ENCODE measurements at regions not wholly inside any gene's neighbourhood (a gene's known extent, or its start where the extent isn't known, plus 50 kb on each side); places are given as distances from the start of the nearest gene placed in this dataset.

- Histone ChIP-seq H3K27ac (ENCODE audit: insufficient read depth, low read depth, low read length) (no peak overlapping the region), H3K9ac (replicated peaks; ENCODE audit: extremely low read depth, insufficient read depth, low read length) (no peak overlapping the region), H3K4me1 (ENCODE audit: control insufficient read depth, extremely low read depth, insufficient read depth, low read length) (no peaks in the 10 kb centered on the region), H4K20me1 (replicated peaks; ENCODE audit: control insufficient read depth, extremely low read depth, insufficient read depth, low read length) (no peaks in the 10 kb centered on the region), H3K79me2 (ENCODE audit: control insufficient read depth, insufficient read depth, low read length) (no peaks in the 10 kb centered on the region), H2AFZ (ENCODE audit: low read depth, low read length) (no peak overlapping the region), H3K36me3 (ENCODE audit: control insufficient read depth in 2 of 2, extremely low read depth in 1 of 2, insufficient read depth in 2 of 2, low read length in 2 of 2) (no peaks in the 10 kb centered on the region), H3K9me3 (replicated peaks; ENCODE audit: control insufficient read depth, insufficient read depth, low read length) (no peaks in the 10 kb centered on the region), H3K9me1 (replicated peaks; ENCODE audit: control insufficient read depth, extremely low read depth, insufficient read depth, low read length) (no peaks in the 10 kb centered on the region), H3K27me3 (ENCODE audit: control insufficient read depth in 2 of 2, insufficient read depth in 2 of 2, low read length in 2 of 2) (no peaks in the 10 kb centered on the region), H3K4me3 (replicated peaks in 1 of 3; ENCODE audit: insufficient read depth in 1 of 3, low read depth in 1 of 3, low read length in 3 of 3) (no peak overlapping the region), H3K4me2 (ENCODE audit: insufficient read depth, low read length) (no peak overlapping the region)
- no peak for TF ChIP-seq POLR2A (IDR thresholded peaks at IDR 0.05; ENCODE audit: low read depth, low read length)
- TF ChIP-seq POLR2AphosphoS5 (IDR thresholded peaks at IDR 0.05; ENCODE audit: insufficient read depth, low read depth, low read length), result no peak
- TF ChIP-seq, protein P1, sequence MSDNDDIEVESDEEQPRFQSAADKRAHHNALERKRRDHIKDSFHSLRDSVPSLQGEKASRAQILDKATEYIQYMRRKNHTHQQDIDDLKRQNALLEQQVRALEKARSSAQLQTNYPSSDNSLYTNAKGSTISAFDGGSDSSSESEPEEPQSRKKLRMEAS (IDR thresholded peaks at IDR 0.05; ENCODE audit: insufficient read depth, insufficient read length), result no peak
- no peak for TF ChIP-seq JUN (IDR thresholded peaks at IDR 0.05; ENCODE audit: borderline replicate concordance, insufficient read depth, insufficient read length, low read depth)
- no peak for TF ChIP-seq FOS (IDR thresholded peaks at IDR 0.05; ENCODE audit: borderline replicate concordance, insufficient read depth, low read length)
- TF ChIP-seq MYC (IDR thresholded peaks at IDR 0.05; ENCODE audit: low read depth, low read length), result no peak
- DNase-seq (ENCODE audit: low read depth, low spot score), result no peak
- FAIRE-seq, result no peak
- BruUV-seq (replicated peaks), result no TSS peak
- dilution Hi-C loops (cut with MboI; ENCODE audit: extremely low pct_ligation_motif_present, low sequenced_read_pairs), result no loop called here
- ChIA-PET CTCF (no interaction called here), POLR2A (no interaction called here)
- intact Hi-C loops (cut with micrococcal nuclease), result no loop called here
These were observed 119.9 kb upstream of the MGAT4C start for GRCh38 chr12:86376052-86376451.

DNA sequence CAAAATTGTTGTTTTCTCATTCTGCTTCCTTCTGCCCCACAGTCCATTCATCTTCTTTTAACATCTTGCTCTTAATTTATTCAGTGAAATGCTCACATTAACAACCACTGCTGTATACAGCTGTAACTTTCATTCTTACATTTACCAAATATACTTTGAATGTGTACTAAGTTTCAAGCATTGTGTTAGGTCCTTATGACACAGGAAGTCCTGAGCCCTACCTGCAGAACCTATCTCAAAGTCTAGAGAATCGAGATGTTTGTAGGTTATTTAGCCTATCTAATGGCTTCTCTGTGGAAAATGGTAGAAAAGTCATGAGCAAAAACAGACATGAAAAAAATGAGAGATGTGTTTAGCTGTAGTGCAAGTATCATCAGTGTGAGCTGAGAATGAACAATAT lies 117.6 kb upstream of the MGAT4C start:
- Histone ChIP-seq H3K9me3 (replicated peaks; ENCODE audit: control insufficient read depth, insufficient read depth, low read length) (no peaks in the 10 kb centered on the region), H3K27me3 (ENCODE audit: control insufficient read depth in 2 of 2, insufficient read depth in 2 of 2, low read length in 2 of 2) (no peaks in the 10 kb centered on the region), H3K4me2 (ENCODE audit: insufficient read depth, low read length) (no peak overlapping the region), H3K9ac (replicated peaks; ENCODE audit: extremely low read depth, insufficient read depth, low read length) (no peak overlapping the region), H3K4me3 (replicated peaks in 1 of 3; ENCODE audit: insufficient read depth in 1 of 3, low read depth in 1 of 3, low read length in 3 of 3) (no peak overlapping the region), H3K79me2 (ENCODE audit: control insufficient read depth, insufficient read depth, low read length) (no peaks in the 10 kb centered on the region), H2AFZ (ENCODE audit: low read depth, low read length) (no peak overlapping the region), H4K20me1 (replicated peaks; ENCODE audit: control insufficient read depth, extremely low read depth, insufficient read depth, low read length) (no peaks in the 10 kb centered on the region), H3K4me1 (ENCODE audit: control insufficient read depth, extremely low read depth, insufficient read depth, low read length) (peaks cover 12% of the 10 kb centered on the region), H3K36me3 (ENCODE audit: control insufficient read depth in 2 of 2, extremely low read depth in 1 of 2, insufficient read depth in 2 of 2, low read length in 2 of 2) (no peaks in the 10 kb centered on the region), H3K27ac (ENCODE audit: insufficient read depth, low read depth, low read length) (no peak overlapping the region), H3K9me1 (replicated peaks; ENCODE audit: control insufficient read depth, extremely low read depth, insufficient read depth, low read length) (no peaks in the 10 kb centered on the region)
- FAIRE-seq (no peak), DNase-seq (ENCODE audit: low read depth, low spot score) (no peak)
- TF ChIP-seq FOS (IDR thresholded peaks at IDR 0.05; ENCODE audit: borderline replicate concordance, insufficient read depth, low read length) (no peak), JUN (IDR thresholded peaks at IDR 0.05; ENCODE audit: borderline replicate concordance, insufficient read depth, insufficient read length, low read depth) (no peak), EZH2 (IDR thresholded peaks at IDR 0.05; ENCODE audit: borderline replicate concordance, low read depth, low read length, severe bottlenecking) (no peak), GATA2 (IDR thresholded peaks at IDR 0.05; ENCODE audit: insufficient read depth, insufficient read length, low read depth, low read length) (no peak), POLR2A (IDR thresholded peaks at IDR 0.05; ENCODE audit: low read depth, low read length) (no peak), POLR2AphosphoS5 (IDR thresholded peaks at IDR 0.05; ENCODE audit: insufficient read depth, low read depth, low read length) (no peak), MYC (IDR thresholded peaks at IDR 0.05; ENCODE audit: low read depth, low read length) (no peak)
- TF ChIP-seq, protein P2, sequence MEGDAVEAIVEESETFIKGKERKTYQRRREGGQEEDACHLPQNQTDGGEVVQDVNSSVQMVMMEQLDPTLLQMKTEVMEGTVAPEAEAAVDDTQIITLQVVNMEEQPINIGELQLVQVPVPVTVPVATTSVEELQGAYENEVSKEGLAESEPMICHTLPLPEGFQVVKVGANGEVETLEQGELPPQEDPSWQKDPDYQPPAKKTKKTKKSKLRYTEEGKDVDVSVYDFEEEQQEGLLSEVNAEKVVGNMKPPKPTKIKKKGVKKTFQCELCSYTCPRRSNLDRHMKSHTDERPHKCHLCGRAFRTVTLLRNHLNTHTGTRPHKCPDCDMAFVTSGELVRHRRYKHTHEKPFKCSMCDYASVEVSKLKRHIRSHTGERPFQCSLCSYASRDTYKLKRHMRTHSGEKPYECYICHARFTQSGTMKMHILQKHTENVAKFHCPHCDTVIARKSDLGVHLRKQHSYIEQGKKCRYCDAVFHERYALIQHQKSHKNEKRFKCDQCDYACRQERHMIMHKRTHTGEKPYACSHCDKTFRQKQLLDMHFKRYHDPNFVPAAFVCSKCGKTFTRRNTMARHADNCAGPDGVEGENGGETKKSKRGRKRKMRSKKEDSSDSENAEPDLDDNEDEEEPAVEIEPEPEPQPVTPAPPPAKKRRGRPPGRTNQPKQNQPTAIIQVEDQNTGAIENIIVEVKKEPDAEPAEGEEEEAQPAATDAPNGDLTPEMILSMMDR (IDR thresholded peaks at IDR 0.05; ENCODE audit: extremely low read depth in 1 of 2, insufficient read depth in 1 of 2, low read depth in 1 of 2, low read length in 2 of 2), result no peak
- TF ChIP-seq, protein P1 (IDR thresholded peaks at IDR 0.05; ENCODE audit: insufficient read depth, insufficient read length), result no peak
- no TSS peak for BruUV-seq (replicated peaks)
- ChIA-PET POLR2A (no interaction called here), CTCF (interaction anchor here (1.7 kb wide), 1 partner anchor 14 kb away, joined by 4 read pairs; no protein-coding TSS in a partner anchor)
- dilution Hi-C loops (cut with MboI; ENCODE audit: extremely low pct_ligation_motif_present, low sequenced_read_pairs), result no loop called here
- intact Hi-C loops (cut with micrococcal nuclease), result loop anchor here (5.0 kb wide), 1 partner anchor 1587 kb away; no protein-coding TSS in a partner anchor

All from endothelial cell of umbilical vein (primary cell).